H1 (cell line): ENCODE measurements at regions not wholly inside any gene's neighbourhood (a gene's known extent, or its start where the extent isn't known, plus 50 kb on each side); places are given as distances from the start of the nearest gene placed in this dataset.
A peak's percentile ranks its signal among the peaks of the same experiment; 100 is the strongest.

Source experiments
- CTCF ChIA-PET: fragments of 300-600 bp; sonication (Branson Sonifier 250); formaldehyde crosslinking; loops from one replicate; lab custom pipeline; 2021; ENCODE audit not compliant: partially characterized antibody; lab: Charles Lee
- POLR2A ChIA-PET: fragments of 300-600 bp; sonication (Branson Sonifier 250); formaldehyde crosslinking; loops from one replicate; lab custom pipeline; 2021; ENCODE audit warnings: inconsistent platforms; ENCODE audit not compliant: partially characterized antibody; lab: Charles Lee
- DNase-seq, 2 experiments: peaks; one replicate each; pipeline versions ENCODE4 v3.0.0 to v3.0.0-alpha.2; 2010 to 2022; ENCODE audit warnings: low spot score in 2 of 2, low read depth in 1 of 2, mixed read lengths in 1 of 2
- FAIRE-seq: peaks from 2 replicates; lab custom pipeline; 2011; peaks lifted over from hg19 to GRCh38; lab: Jason Lieb, UNC
- H2AFZ ChIP-seq: 2 replicates; pipeline ENCODE4 v1.8.1; 2012; ENCODE audit warnings: low read length, inconsistent platforms
- H2AK5ac ChIP-seq: 2 replicates; pipeline ENCODE4 v1.6.1; 2013; ENCODE audit warnings: low read depth, low read length
- H2BK120ac ChIP-seq: replicated peaks from 2 replicates; pipeline ENCODE3; 2013; ENCODE audit warnings: low read depth, low read length, inconsistent platforms
- H2BK12ac ChIP-seq: 2 replicates; pipeline ENCODE4 v1.6.1; 2013; ENCODE audit warnings: low read depth, low read length
- H2BK15ac ChIP-seq: 2 replicates; pipeline ENCODE4 v1.6.1; 2013; ENCODE audit warnings: low read length
- H2BK20ac ChIP-seq: 2 replicates; pipeline ENCODE4 v1.6.1; 2013; ENCODE audit warnings: low read length
- H2BK5ac ChIP-seq: 2 replicates; pipeline ENCODE4 v1.6.1; 2013; ENCODE audit warnings: low read depth, low read length
- H3K14ac ChIP-seq: 2 replicates; pipeline ENCODE4 v1.6.1; 2013; ENCODE audit warnings: inconsistent platforms; ENCODE audit not compliant: insufficient read length
- H3K18ac ChIP-seq: 2 replicates; pipeline ENCODE4 v1.6.1; 2013; ENCODE audit warnings: low read length; ENCODE audit errors: extremely low read depth
- H3K23ac ChIP-seq: 2 replicates; pipeline ENCODE4 v1.6.1; 2013; ENCODE audit warnings: inconsistent platforms; ENCODE audit not compliant: insufficient read length
- H3K23me2 ChIP-seq: 2 replicates; pipeline ENCODE4 v1.6.1; 2013; ENCODE audit warnings: low read depth, low read length
- H3K27ac ChIP-seq: 2 replicates; pipeline ENCODE4 v1.6.1; 2011; ENCODE audit warnings: low read depth, low read length, inconsistent platforms
- H3K27me3 ChIP-seq, 4 experiments: replicated peaks in 1 of 4; 1 replicate in 1 of 4; 2 replicates in 3 of 4; pipeline versions ENCODE4 v1.6.1 to v1.8.1; 2011 to 2013; ENCODE audit warnings: low read length in 3 of 4, mild to moderate bottlenecking in 3 of 4, inconsistent platforms in 2 of 4, mixed read lengths in 2 of 4, moderate library complexity in 1 of 4; ENCODE audit not compliant: control insufficient read depth in 3 of 4, insufficient read depth in 3 of 4; ENCODE audit errors: extremely low read depth in 1 of 4
- H3K36me3 ChIP-seq, 4 experiments: 2 replicates each; pipeline versions ENCODE4 v1.6.1 to v1.8.1; 2011 to 2013; ENCODE audit warnings: mild to moderate bottlenecking in 4 of 4, low read length in 3 of 4, moderate library complexity in 2 of 4, control low read depth in 1 of 4, inconsistent platforms in 1 of 4; ENCODE audit not compliant: insufficient read depth in 4 of 4, control insufficient read depth in 2 of 4
- H3K4ac ChIP-seq: replicated peaks from 2 replicates; pipeline ENCODE3; 2013; ENCODE audit warnings: low read length, low read depth, mixed read lengths, inconsistent platforms; ENCODE audit not compliant: insufficient read length
- H3K4me1 ChIP-seq, 4 experiments: replicated peaks in 1 of 4; 1 replicate in 1 of 4; 2 replicates in 3 of 4; pipeline versions ENCODE4 v1.6.1 to v1.8.1; 2011 to 2013; ENCODE audit warnings: low read length in 3 of 4, inconsistent platforms in 2 of 4, mixed read lengths in 1 of 4; ENCODE audit not compliant: insufficient read depth in 4 of 4, control insufficient read depth in 3 of 4
- H3K4me2 ChIP-seq, 2 experiments: 2 replicates each; pipeline versions ENCODE4 v1.6.1 to v1.8.1; 2011 to 2013; ENCODE audit warnings: low read depth in 2 of 2, low read length in 2 of 2, control low read depth in 1 of 2, inconsistent platforms in 1 of 2, mild to moderate bottlenecking in 1 of 2; ENCODE audit not compliant: insufficient read depth in 1 of 2
- H3K4me3 ChIP-seq, 4 experiments: fragments of 200-600, 300-600 bp in 1 of 4; sonication (generic), shearing (Covaris generic), sonication (Bioruptor Twin) in 1 of 4; 2 replicates each; pipeline versions ENCODE4 v1.5.1 to v1.8.1; 2011 to 2016; ENCODE audit warnings: low read length in 4 of 4, low read depth in 3 of 4, control low read depth in 2 of 4, inconsistent platforms in 2 of 4, mild to moderate bottlenecking in 2 of 4, mixed read lengths in 1 of 4, moderate library complexity in 1 of 4; ENCODE audit not compliant: insufficient read depth in 2 of 4; ENCODE audit errors: extremely low read depth in 1 of 4
- H3K56ac ChIP-seq: replicated peaks from 2 replicates; pipeline ENCODE3; 2013; ENCODE audit warnings: low read depth, mild to moderate bottlenecking, mixed read lengths, low read length, inconsistent platforms; ENCODE audit not compliant: insufficient read length
- H3K79me1 ChIP-seq: 2 replicates; pipeline ENCODE4 v1.6.1; 2013; ENCODE audit warnings: low read depth, low read length, control low read depth
- H3K79me2 ChIP-seq, 2 experiments: 2 replicates each; pipeline versions ENCODE4 v1.6.1 to v1.8.1; 2012 to 2013; ENCODE audit warnings: low read length in 2 of 2, mild to moderate bottlenecking in 2 of 2, inconsistent platforms in 1 of 2; ENCODE audit not compliant: insufficient read depth in 2 of 2, control insufficient read depth in 1 of 2
- H3K9ac ChIP-seq, 4 experiments: replicated peaks in 1 of 4; 1 replicate in 1 of 4; 2 replicates in 3 of 4; pipeline versions ENCODE4 v1.6.1 to v1.8.1; 2011 to 2013; ENCODE audit warnings: low read depth in 3 of 4, low read length in 3 of 4, control low read depth in 2 of 4, mild to moderate bottlenecking in 2 of 4, moderate library complexity in 2 of 4, inconsistent platforms in 1 of 4; ENCODE audit errors: extremely low read depth in 1 of 4
- H3K9me3 ChIP-seq, 2 experiments: 2 replicates each; pipeline versions ENCODE4 v1.6.1 to v1.8.1; 2012 to 2013; ENCODE audit warnings: mild to moderate bottlenecking in 2 of 2, moderate library complexity in 2 of 2, control low read depth in 1 of 2, inconsistent platforms in 1 of 2, low read depth in 1 of 2, low read length in 1 of 2, mixed read lengths in 1 of 2; ENCODE audit not compliant: insufficient read depth in 2 of 2
- H4K20me1 ChIP-seq, 2 experiments: replicated peaks in 1 of 2; 2 replicates each; pipeline versions ENCODE3 to v1.8.1; 2011 to 2013; ENCODE audit warnings: inconsistent platforms in 2 of 2, low read length in 2 of 2, mild to moderate bottlenecking in 1 of 2; ENCODE audit not compliant: insufficient read depth in 2 of 2, control insufficient read depth in 1 of 2
- H4K5ac ChIP-seq: 2 replicates; pipeline ENCODE4 v1.6.1; 2013; ENCODE audit warnings: low read length, low read depth, mixed read lengths, inconsistent platforms; ENCODE audit not compliant: insufficient read length
- H4K8ac ChIP-seq: 2 replicates; pipeline ENCODE4 v1.8.0; 2013; ENCODE audit warnings: mild to moderate bottlenecking, moderate library complexity, low read length, inconsistent platforms; ENCODE audit not compliant: insufficient read depth; ENCODE audit errors: extremely low read depth
- H4K91ac ChIP-seq: replicated peaks from 2 replicates; pipeline ENCODE3; 2013; ENCODE audit warnings: low read length, mixed read lengths, inconsistent platforms; ENCODE audit not compliant: insufficient read length
- WGBS, 2 experiments: shearing (Covaris generic) in 1 of 2; methylation state at CpG; one replicate each; pipeline versions ENCODE4 v1.1.6 to v1.1.7; 2013 to 2015; ENCODE audit warnings: low lambda C conversion rate in 2 of 2, mixed read lengths in 2 of 2, inconsistent platforms in 1 of 2, low coverage in 1 of 2, missing lambda C conversion rate in 1 of 2; ENCODE audit not compliant: insufficient replicate concordance in 2 of 2, insufficient coverage in 1 of 2, insufficient read length in 1 of 2; ENCODE audit errors: extremely low coverage in 1 of 2, missing lambda C conversion rate in 1 of 2; 5-methylcytosine and 5-hydroxymethylcytosine counted together

GRCh38 chr19:28153123-28153522, 1059.8 kb downstream of the UQCRFS1 start:
- FAIRE-seq, result no peak

More at GRCh38 chr19:28153123-28153522, 1059.8 kb downstream of the UQCRFS1 start:
- H3K79me2 ChIP-seq, result no peaks in the 10 kb centered on the region
- no peak overlapping the region for H2AK5ac ChIP-seq
- H3K9ac ChIP-seq, result no peak overlapping the region
- no peak overlapping the region for H3K56ac ChIP-seq
- H2BK120ac ChIP-seq, result no peak overlapping the region
- no peak overlapping the region for H3K4me2 ChIP-seq
- H3K9me3 ChIP-seq, result no peaks in the 10 kb centered on the region
- no peaks in the 10 kb centered on the region for H3K36me3 ChIP-seq
- H3K4ac ChIP-seq, result no peak overlapping the region
- no peak overlapping the region for H2BK20ac ChIP-seq
- H3K27ac ChIP-seq, result no peak overlapping the region
- no peak for DNase-seq
- H4K20me1 ChIP-seq, result no peaks in the 10 kb centered on the region
- peaks cover 0 to 5% (median 0%) of the 10 kb centered on the region in 4 experiments; a peak in 1 of 7 replicates for H3K4me1 ChIP-seq
- no peak overlapping the region for H2AFZ ChIP-seq
- peak overlapping the region; percentile 60; the same call in 1 of the 2 replicates for H2BK12ac ChIP-seq
- H3K4me3 ChIP-seq, result no peak overlapping the region
- 93% methylated on average over 3 of the region's 3 CpGs; no CpG with 5 or more reads in 1 of the 2 experiments for WGBS, 2 experiments
- H2BK5ac ChIP-seq, result no peak overlapping the region
- H3K79me1 ChIP-seq, result no peaks in the 10 kb centered on the region
- H3K18ac ChIP-seq, result no peak overlapping the region
- H3K14ac ChIP-seq, result no peak overlapping the region
- no peak overlapping the region for H3K23ac ChIP-seq
- H4K8ac ChIP-seq, result no peak overlapping the region
- H3K27me3 ChIP-seq, result no peaks in the 10 kb centered on the region
- no peak overlapping the region for H2BK15ac ChIP-seq
- ChIA-PET CTCF (interaction anchor here (1.4 to 4.0 kb wide), 3 partner anchors 16 to 64 kb away, joined by 3 to 18 read pairs (median 8); no protein-coding TSS in a partner anchor), POLR2A (no interaction called here)
- H4K5ac ChIP-seq, result no peak overlapping the region
- no peak overlapping the region for H4K91ac ChIP-seq
- H3K23me2 ChIP-seq, result no peaks in the 10 kb centered on the region
